ENCODE measurements at regions not wholly inside any gene's neighbourhood (a gene's known extent, or its start where the extent isn't known, plus 50 kb on each side); places are given as distances from the start of the nearest gene placed in this dataset.

GRCh38 chr3:70392227-70392626 is 79.8 kb upstream of the MDFIC2 start:
- TF ChIP-seq CREM (CRISPR knock-in tag; IDR thresholded peaks at IDR 0.05) (no peak), CTCF (IDR thresholded peaks at IDR 0.05) (no peak), ATF2 (CRISPR knock-in tag; IDR thresholded peaks at IDR 0.05; ENCODE audit: borderline replicate concordance, low read depth) (no peak), FOXP4 (CRISPR knock-in tag; IDR thresholded peaks at IDR 0.05) (no peak)

Measured in WTC11 (cell line).